ENCODE measurements at regions not wholly inside any gene's neighbourhood (a gene's known extent, or its start where the extent isn't known, plus 50 kb on each side); places are given as distances from the start of the nearest gene placed in this dataset.
"Not testable (repeated sequence)": the region's sequence is repeated elsewhere in the genome, so short reads cannot be mapped to it uniquely, and the experiment has no call there.

GRCh38 chr4:77454858-77455257, 150.8 kb upstream of the CXCL13 start:
- H3K4me3 ChIP-seq (ENCODE audit: low read depth, low read length): no peak overlapping the region
- TF ChIP-seq CTCF (IDR thresholded peaks at IDR 0.05; ENCODE audit: low read depth, low read length, missing control alignments): no peak
- no peak for DNase-seq (ENCODE audit: low read depth)
- in situ Hi-C loops (cut with HindIII; ENCODE audit: low sequenced_read_pairs): no loop called here

DNA sequence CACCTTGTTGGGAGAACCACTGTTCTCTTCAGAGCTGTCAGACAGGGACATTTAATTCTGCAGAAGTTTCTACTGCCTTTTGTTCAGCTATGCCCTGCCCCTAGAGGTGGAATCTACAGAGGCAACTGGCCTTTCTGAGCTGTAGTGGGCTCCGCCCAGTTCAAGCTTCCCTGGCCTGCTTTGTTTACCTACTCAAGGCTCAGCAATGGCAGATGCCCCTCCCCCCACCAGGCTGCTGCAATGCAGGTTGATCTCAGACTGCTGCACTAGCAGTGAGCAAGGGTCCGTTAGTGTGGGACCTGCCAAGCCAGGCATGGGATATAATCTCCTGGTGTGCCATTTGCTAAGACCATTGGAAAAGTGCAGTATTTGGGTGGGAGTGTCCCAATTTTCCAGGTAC, 141.5 kb upstream of the CXCL13 start:
- H3K4me3 ChIP-seq (ENCODE audit: low read depth, low read length); in situ Hi-C loops (cut with HindIII; ENCODE audit: low sequenced_read_pairs); DNase-seq (ENCODE audit: low read depth): not testable (repeated sequence)

GRCh38 chr4:77465271-77465670, 140.3 kb upstream of the CXCL13 start:
- no peak overlapping the region for H3K4me3 ChIP-seq (ENCODE audit: low read depth, low read length)
- in situ Hi-C loops (cut with HindIII; ENCODE audit: low sequenced_read_pairs): no loop called here
- no peak for DNase-seq (ENCODE audit: low read depth)
- TF ChIP-seq CTCF (IDR thresholded peaks at IDR 0.05; ENCODE audit: low read depth, low read length, missing control alignments): peak; percentile 53

DNA sequence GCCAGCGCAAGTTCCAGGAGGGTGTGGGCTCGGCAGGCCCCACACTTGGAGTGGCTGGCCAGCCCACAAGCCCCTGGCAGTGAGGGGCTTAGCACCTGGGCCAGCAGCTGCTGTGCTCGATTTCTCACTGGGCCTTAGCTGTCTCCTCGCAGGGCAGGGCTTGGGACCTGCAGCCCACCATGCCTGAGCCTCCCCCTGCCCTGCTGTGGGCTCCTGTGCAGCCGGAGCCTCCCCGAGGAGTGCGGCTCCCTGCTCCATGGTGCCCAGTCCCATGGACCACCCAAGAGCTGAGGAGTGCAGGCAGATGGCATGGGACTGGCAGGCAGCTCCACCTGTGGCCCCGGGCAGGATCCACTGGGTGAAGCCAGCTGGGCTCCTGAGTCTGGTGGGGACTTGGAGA, 139.2 kb upstream of the CXCL13 start:
- in situ Hi-C loops (cut with HindIII; ENCODE audit: low sequenced_read_pairs): no loop called here
- DNase-seq (ENCODE audit: low read depth): no peak
- H3K4me3 ChIP-seq (ENCODE audit: low read depth, low read length): no peak overlapping the region
- no peak for TF ChIP-seq CTCF (IDR thresholded peaks at IDR 0.05; ENCODE audit: low read depth, low read length, missing control alignments)

- H3K4me3 ChIP-seq (ENCODE audit: low read depth, low read length): no peak overlapping the region
- no peak for DNase-seq (ENCODE audit: low read depth)
- no peak for TF ChIP-seq CTCF (IDR thresholded peaks at IDR 0.05; ENCODE audit: low read depth, low read length, missing control alignments)
- in situ Hi-C loops (cut with HindIII; ENCODE audit: low sequenced_read_pairs): no loop called here
Observed at GRCh38 chr4:77471821-77472495, 133.7 kb upstream of the CXCL13 start.

DNA sequence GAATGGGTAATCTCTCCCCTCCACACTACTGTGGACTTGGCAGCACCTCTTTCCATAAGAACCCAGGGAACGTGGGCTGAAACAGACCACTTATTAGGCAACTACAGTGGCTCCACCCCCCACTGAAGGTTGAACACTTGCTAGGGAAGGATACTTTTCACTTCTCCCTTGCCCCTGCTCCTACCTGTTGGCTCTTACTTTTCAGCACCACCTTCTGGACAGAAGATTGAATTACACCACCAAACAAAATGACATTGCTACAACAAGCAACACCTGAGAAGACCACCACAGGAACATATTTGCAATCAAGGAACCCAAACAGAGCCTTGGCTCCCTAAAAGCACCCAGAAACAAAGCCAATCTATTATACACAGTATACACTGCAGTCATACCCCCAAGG, 132.1 kb upstream of the CXCL13 start:
- peak; percentile 31 for TF ChIP-seq CTCF (IDR thresholded peaks at IDR 0.05; ENCODE audit: low read depth, low read length, missing control alignments)
- H3K4me3 ChIP-seq (ENCODE audit: low read depth, low read length): no peak overlapping the region
- in situ Hi-C loops (cut with HindIII; ENCODE audit: low sequenced_read_pairs): no loop called here
- no peak for DNase-seq (ENCODE audit: low read depth)

GRCh38 chr4:77481856-77482255, 123.8 kb upstream of the CXCL13 start:
- no peak for TF ChIP-seq CTCF (IDR thresholded peaks at IDR 0.05; ENCODE audit: low read depth, low read length, missing control alignments)
- in situ Hi-C loops (cut with HindIII; ENCODE audit: low sequenced_read_pairs): no loop called here
- DNase-seq (ENCODE audit: low read depth): no peak
- no peak overlapping the region for H3K4me3 ChIP-seq (ENCODE audit: low read depth, low read length)

Measured in astrocyte of the cerebellum (primary cell).